A673 (cell line): ENCODE measurements at regions not wholly inside any gene's neighbourhood (a gene's known extent, or its start where the extent isn't known, plus 50 kb on each side); places are given as distances from the start of the nearest gene placed in this dataset.

Experiments
- CTCF ChIP-seq: fragments of 300-800, 200-600 bp; sonication (generic); conservative IDR thresholded peaks from 2 replicates; pipeline ENCODE4 v1.5.1; 2017; ENCODE audit warnings: low read depth, mild to moderate bottlenecking, antibody characterized with exemption, low read length, moderate library complexity, mixed read lengths
- EZH2 ChIP-seq: fragments of 200-600 bp; sonication (generic); IDR thresholded peaks from 2 replicates; pipeline ENCODE4 v1.6.1; 2017; ENCODE audit warnings: borderline replicate concordance, low read depth, mild to moderate bottlenecking, mixed read lengths, antibody characterized with exemption, low read length; ENCODE audit not compliant: poor library complexity, severe bottlenecking

DNA sequence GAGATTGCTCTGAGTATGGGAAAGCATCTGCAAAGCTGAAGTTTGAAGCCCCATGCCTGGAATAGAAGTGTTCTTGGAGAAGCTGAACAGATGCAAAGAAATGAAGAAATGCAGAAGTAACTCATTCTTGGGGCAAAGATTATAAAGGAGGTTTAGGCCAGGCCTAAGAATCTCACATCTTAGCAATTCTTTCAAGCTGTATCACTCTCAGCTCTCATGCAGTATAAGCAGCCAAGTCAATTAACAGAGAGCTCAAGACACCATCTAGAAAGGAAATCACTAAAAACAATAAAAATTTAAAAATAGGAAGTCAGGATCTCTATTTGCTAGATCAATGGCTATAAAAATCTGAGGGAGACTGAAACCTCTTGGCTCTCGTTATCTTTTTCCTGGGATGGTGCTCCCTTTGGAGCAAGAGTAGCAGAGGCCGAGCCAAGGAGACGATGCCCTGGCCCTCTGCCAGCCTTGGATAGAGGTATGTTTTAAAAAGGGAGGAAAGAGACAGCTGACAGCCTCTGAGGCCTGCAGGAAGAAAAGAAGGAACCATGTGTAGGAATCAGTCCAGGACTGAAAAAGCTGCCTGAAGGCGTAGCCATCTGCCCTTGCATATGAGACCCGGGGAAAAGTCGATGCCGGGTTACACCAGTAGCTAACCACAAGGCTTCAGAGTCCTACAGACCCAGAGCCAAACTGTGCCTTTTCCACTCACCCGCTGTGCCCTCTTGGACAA lies 229.8 kb downstream of the BLID start:
- TF ChIP-seq CTCF (no peak), EZH2 (no peak)
